ENCODE measurements at regions not wholly inside any gene's neighbourhood (a gene's known extent, or its start where the extent isn't known, plus 50 kb on each side); places are given as distances from the start of the nearest gene placed in this dataset.

DNA sequence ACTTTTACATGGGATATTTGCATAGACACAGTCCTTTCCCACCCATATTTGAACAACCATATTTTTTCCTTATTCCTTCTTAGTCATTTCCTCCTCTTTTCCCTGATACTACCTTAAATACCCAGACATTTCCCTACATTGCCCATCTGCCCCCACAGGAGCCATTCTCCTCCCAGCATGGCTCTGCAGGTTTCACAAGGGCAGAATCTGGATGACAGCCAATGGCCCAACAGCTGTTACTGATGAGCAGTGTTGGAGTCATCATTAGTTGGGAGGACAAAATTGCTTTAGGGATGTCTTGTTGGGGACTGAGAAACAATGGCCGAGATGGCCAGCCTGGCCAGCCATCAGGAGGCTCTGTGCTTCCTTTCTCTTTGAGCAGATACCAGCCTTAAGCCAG is 209.5 kb downstream of the KLF5 start:
- no peak overlapping the region for H3K4me2 ChIP-seq (ENCODE audit: low read length)
- no peak overlapping the region for H2AFZ ChIP-seq (ENCODE audit: low read depth, low read length)
- H3K79me2 ChIP-seq (replicated peaks; ENCODE audit: insufficient read depth, low read length), result no peaks in the 10 kb centered on the region
- no peaks in the 10 kb centered on the region for H4K20me1 ChIP-seq (ENCODE audit: insufficient read depth)
- TF ChIP-seq POLR2AphosphoS5 (IDR thresholded peaks at IDR 0.05), result no peak
- no peak for TF ChIP-seq EZH2 (IDR thresholded peaks at IDR 0.05; ENCODE audit: borderline replicate concordance, insufficient read depth, low read length, poor library complexity, severe bottlenecking)
- TF ChIP-seq TAF1 (IDR thresholded peaks at IDR 0.05; ENCODE audit: low read depth), result no peak
- no peak for TF ChIP-seq MXI1 (conservative IDR thresholded peaks at IDR 0.05; ENCODE audit: poor library complexity, severe bottlenecking)
- TF ChIP-seq, protein P1, sequence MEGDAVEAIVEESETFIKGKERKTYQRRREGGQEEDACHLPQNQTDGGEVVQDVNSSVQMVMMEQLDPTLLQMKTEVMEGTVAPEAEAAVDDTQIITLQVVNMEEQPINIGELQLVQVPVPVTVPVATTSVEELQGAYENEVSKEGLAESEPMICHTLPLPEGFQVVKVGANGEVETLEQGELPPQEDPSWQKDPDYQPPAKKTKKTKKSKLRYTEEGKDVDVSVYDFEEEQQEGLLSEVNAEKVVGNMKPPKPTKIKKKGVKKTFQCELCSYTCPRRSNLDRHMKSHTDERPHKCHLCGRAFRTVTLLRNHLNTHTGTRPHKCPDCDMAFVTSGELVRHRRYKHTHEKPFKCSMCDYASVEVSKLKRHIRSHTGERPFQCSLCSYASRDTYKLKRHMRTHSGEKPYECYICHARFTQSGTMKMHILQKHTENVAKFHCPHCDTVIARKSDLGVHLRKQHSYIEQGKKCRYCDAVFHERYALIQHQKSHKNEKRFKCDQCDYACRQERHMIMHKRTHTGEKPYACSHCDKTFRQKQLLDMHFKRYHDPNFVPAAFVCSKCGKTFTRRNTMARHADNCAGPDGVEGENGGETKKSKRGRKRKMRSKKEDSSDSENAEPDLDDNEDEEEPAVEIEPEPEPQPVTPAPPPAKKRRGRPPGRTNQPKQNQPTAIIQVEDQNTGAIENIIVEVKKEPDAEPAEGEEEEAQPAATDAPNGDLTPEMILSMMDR (IDR thresholded peaks at IDR 0.05; ENCODE audit: poor library complexity, severe bottlenecking), result no peak
- no peak for TF ChIP-seq EP300 (conservative IDR thresholded peaks at IDR 0.05; ENCODE audit: poor library complexity, severe bottlenecking)
- TF ChIP-seq RAD21 (conservative IDR thresholded peaks at IDR 0.05), result no peak
- TF ChIP-seq SMC3 (conservative IDR thresholded peaks at IDR 0.05; ENCODE audit: poor library complexity), result no peak
- no peak for TF ChIP-seq REST (IDR thresholded peaks at IDR 0.05; ENCODE audit: borderline replicate concordance)
- no peak overlapping the region for H3K9ac ChIP-seq (ENCODE audit: low read length)
- no peaks in the 10 kb centered on the region for H3F3A ChIP-seq (ENCODE audit: insufficient read depth, low read length, poor library complexity, severe bottlenecking)
- no peak overlapping the region for H3K4me3 ChIP-seq (ENCODE audit: low read length)
- no peak overlapping the region for H3K27ac ChIP-seq (ENCODE audit: low read length)
- no peaks in the 10 kb centered on the region for H3K36me3 ChIP-seq (ENCODE audit: insufficient read depth, low read length)
- H3K27me3 ChIP-seq (ENCODE audit: insufficient read depth, low read depth, low read length), result no peaks in the 10 kb centered on the region
- H3K9me2 ChIP-seq (ENCODE audit: insufficient read depth, low read length), result no peaks in the 10 kb centered on the region
- H3K9me3 ChIP-seq (ENCODE audit: low read length), result no peaks in the 10 kb centered on the region

GRCh38 chr13:73266640-73267180 is 207.9 kb downstream of the KLF5 start:
- no peaks in the 10 kb centered on the region for H4K20me1 ChIP-seq (ENCODE audit: insufficient read depth)
- H3F3A ChIP-seq (ENCODE audit: insufficient read depth, low read length, poor library complexity, severe bottlenecking), result no peaks in the 10 kb centered on the region
- TF ChIP-seq MXI1 (conservative IDR thresholded peaks at IDR 0.05; ENCODE audit: poor library complexity, severe bottlenecking) (no peak), SMC3 (conservative IDR thresholded peaks at IDR 0.05; ENCODE audit: poor library complexity) (no peak), POLR2AphosphoS5 (IDR thresholded peaks at IDR 0.05) (no peak), REST (IDR thresholded peaks at IDR 0.05; ENCODE audit: borderline replicate concordance) (no peak), RAD21 (conservative IDR thresholded peaks at IDR 0.05) (no peak), EZH2 (IDR thresholded peaks at IDR 0.05; ENCODE audit: borderline replicate concordance, insufficient read depth, low read length, poor library complexity, severe bottlenecking) (no peak), EP300 (conservative IDR thresholded peaks at IDR 0.05; ENCODE audit: poor library complexity, severe bottlenecking) (no peak), TAF1 (IDR thresholded peaks at IDR 0.05; ENCODE audit: low read depth) (no peak)
- TF ChIP-seq, protein P1 (IDR thresholded peaks at IDR 0.05; ENCODE audit: poor library complexity, severe bottlenecking), result no peak
- H3K9ac ChIP-seq (ENCODE audit: low read length), result no peak overlapping the region
- no peaks in the 10 kb centered on the region for H3K36me3 ChIP-seq (ENCODE audit: insufficient read depth, low read length)
- no peaks in the 10 kb centered on the region for H3K9me2 ChIP-seq (ENCODE audit: insufficient read depth, low read length)
- H3K4me3 ChIP-seq (ENCODE audit: low read length), result no peak overlapping the region
- no peaks in the 10 kb centered on the region for H3K27me3 ChIP-seq (ENCODE audit: insufficient read depth, low read depth, low read length)
- no peak overlapping the region for H3K27ac ChIP-seq (ENCODE audit: low read length)
- no peaks in the 10 kb centered on the region for H3K9me3 ChIP-seq (ENCODE audit: low read length)
- H2AFZ ChIP-seq (ENCODE audit: low read depth, low read length), result no peak overlapping the region
- H3K4me2 ChIP-seq (ENCODE audit: low read length), result no peak overlapping the region
- no peaks in the 10 kb centered on the region for H3K79me2 ChIP-seq (replicated peaks; ENCODE audit: insufficient read depth, low read length)

All from neural cell (in vitro differentiated cells).